ENCODE measurements at regions not wholly inside any gene's neighbourhood (a gene's known extent, or its start where the extent isn't known, plus 50 kb on each side); places are given as distances from the start of the nearest gene placed in this dataset.
A peak's percentile ranks its signal among the peaks of the same experiment; 100 is the strongest.

GRCh38 chr17:79294459-79295071, 219.9 kb downstream of the ENGASE start (continued):
- TF ChIP-seq ZNF513 (CRISPR knock-in tag; conservative IDR thresholded peaks at IDR 0.05) (no peak), CREB3 (CRISPR knock-in tag; IDR thresholded peaks at IDR 0.05) (peak; percentile 98), POGZ (CRISPR knock-in tag; IDR thresholded peaks at IDR 0.05) (peak; percentile 47; the same call in 1 of the 2 replicates), ZNF749 (CRISPR knock-in tag; IDR thresholded peaks at IDR 0.05; ENCODE audit: borderline replicate concordance) (peak; percentile 94), ZNF577 (CRISPR knock-in tag; IDR thresholded peaks at IDR 0.05; ENCODE audit: borderline replicate concordance, low read depth) (no peak), MEF2D (CRISPR knock-in tag; IDR thresholded peaks at IDR 0.05) (peak; percentile 94), ZNF180 (CRISPR knock-in tag; IDR thresholded peaks at IDR 0.05; ENCODE audit: borderline replicate concordance, low read depth) (peak; percentile 52; the same call in 1 of the 2 replicates), PLSCR1 (CRISPR knock-in tag; IDR thresholded peaks at IDR 0.05; ENCODE audit: borderline replicate concordance) (no peak), SNAPC4 (CRISPR knock-in tag; IDR thresholded peaks at IDR 0.05) (peak; percentile 94), ZNF44 (CRISPR knock-in tag; IDR thresholded peaks at IDR 0.05) (0 out of 2 replicates have a peak, but pooled peaks have one; percentile 45), HNRNPUL1 (IDR thresholded peaks at IDR 0.05; ENCODE audit: low read depth, low read length) (no peak), PBX3 (CRISPR knock-in tag; IDR thresholded peaks at IDR 0.05; ENCODE audit: borderline replicate concordance) (peak; percentile 84; the same call in 1 of the 2 replicates), ZNF703 (CRISPR knock-in tag; IDR thresholded peaks at IDR 0.05; ENCODE audit: borderline replicate concordance) (no peak), NAIF1 (CRISPR knock-in tag; IDR thresholded peaks at IDR 0.05; ENCODE audit: borderline replicate concordance) (no peak), ZFX (CRISPR knock-in tag; IDR thresholded peaks at IDR 0.05; ENCODE audit: low read depth) (peak; percentile 50; the same call in 1 of the 2 replicates), HIC2 (CRISPR knock-in tag; IDR thresholded peaks at IDR 0.05; ENCODE audit: low read depth) (no peak; the same call in 1 of the 2 replicates), JARID2 (CRISPR knock-in tag; IDR thresholded peaks at IDR 0.05; ENCODE audit: insufficient replicate concordance) (no peak)

Measured in HepG2 (cell line).